Fibroblast of villous mesenchyme (primary cell): ENCODE measurements at regions not wholly inside any gene's neighbourhood (a gene's known extent, or its start where the extent isn't known, plus 50 kb on each side); places are given as distances from the start of the nearest gene placed in this dataset.

Experiments
- DNase-seq: peaks from one replicate; pipeline ENCODE4 v3.0.0-alpha.2; 2010; ENCODE audit warnings: low read depth
- H3K4me3 ChIP-seq: 2 replicates; pipeline ENCODE4 v1.5.1; 2011; ENCODE audit warnings: low read depth, mild to moderate bottlenecking, low read length
- TF ChIP-seq, protein P1 (sequence below): IDR thresholded peaks from 2 replicates; pipeline ENCODE4 v1.5.1; 2012; ENCODE audit warnings: low read depth, mild to moderate bottlenecking, low read length; ENCODE audit not compliant: insufficient read depth

DNA sequence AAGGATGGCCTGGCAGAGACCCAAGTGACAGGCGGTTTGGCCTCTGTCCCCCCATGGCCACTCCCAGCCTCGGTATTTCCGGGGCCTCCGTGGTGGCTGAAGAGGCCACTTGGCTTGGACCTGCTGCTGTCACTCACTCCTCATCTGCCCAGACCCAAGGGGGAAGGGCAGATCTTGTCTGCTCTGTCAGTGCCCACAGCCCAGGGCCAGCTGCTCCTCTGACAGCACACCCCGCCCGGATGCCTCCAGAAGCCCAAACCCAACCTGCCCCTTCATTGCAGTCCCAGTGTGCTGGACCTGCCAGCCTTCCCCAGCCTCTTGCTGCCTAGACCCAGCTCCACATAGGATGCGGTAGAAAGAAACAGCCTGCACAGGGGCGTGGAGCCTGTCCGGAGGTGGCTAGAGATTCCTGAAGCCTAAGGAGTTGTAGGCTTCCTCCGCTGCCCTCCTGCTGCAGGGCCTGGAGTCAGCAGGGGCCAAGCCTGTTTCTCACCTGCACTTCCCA, 52.0 kb downstream of the MAGEF1 start:
- DNase-seq = peak; percentile 3
- no peak overlapping the region for H3K4me3 ChIP-seq
- TF ChIP-seq, protein P1, sequence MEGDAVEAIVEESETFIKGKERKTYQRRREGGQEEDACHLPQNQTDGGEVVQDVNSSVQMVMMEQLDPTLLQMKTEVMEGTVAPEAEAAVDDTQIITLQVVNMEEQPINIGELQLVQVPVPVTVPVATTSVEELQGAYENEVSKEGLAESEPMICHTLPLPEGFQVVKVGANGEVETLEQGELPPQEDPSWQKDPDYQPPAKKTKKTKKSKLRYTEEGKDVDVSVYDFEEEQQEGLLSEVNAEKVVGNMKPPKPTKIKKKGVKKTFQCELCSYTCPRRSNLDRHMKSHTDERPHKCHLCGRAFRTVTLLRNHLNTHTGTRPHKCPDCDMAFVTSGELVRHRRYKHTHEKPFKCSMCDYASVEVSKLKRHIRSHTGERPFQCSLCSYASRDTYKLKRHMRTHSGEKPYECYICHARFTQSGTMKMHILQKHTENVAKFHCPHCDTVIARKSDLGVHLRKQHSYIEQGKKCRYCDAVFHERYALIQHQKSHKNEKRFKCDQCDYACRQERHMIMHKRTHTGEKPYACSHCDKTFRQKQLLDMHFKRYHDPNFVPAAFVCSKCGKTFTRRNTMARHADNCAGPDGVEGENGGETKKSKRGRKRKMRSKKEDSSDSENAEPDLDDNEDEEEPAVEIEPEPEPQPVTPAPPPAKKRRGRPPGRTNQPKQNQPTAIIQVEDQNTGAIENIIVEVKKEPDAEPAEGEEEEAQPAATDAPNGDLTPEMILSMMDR = no peak

DNA sequence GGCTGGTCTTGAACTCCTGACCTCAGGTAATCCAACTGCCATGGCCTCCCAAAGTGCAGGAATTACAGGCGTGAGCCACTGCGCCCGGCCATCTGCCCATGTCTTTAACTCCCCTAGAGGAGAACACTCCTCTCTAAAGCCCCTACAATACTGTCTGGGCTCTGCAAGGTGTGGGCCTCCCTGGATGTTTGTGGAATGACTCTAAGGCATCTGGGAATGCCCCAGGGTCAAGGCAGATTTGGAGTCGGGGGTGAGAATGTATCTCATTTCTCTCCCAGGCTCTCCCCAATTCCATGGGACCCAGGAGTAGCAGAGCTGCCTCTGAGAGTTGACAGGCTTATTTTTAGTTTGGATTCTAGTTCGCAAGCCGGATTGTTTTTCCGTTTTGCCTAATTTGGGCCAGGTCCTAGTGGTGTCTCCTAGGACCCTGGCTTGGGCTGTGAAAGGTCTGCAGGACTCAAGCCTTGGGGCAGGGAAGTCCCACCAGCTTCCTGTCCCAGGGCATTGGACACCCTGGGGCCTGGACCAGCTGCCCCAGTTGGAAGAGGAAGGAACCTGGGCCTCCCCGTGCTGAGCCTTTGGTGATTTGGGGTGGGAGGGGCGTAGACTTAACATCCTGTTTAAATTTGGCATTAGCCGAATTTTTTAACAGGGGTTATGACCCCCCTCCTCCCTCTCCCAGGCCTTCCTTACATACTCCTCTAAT, 53.5 kb downstream of the MAGEF1 start:
- DNase-seq = no peak
- H3K4me3 ChIP-seq = no peak overlapping the region
- TF ChIP-seq, protein P1 = no peak

DNA sequence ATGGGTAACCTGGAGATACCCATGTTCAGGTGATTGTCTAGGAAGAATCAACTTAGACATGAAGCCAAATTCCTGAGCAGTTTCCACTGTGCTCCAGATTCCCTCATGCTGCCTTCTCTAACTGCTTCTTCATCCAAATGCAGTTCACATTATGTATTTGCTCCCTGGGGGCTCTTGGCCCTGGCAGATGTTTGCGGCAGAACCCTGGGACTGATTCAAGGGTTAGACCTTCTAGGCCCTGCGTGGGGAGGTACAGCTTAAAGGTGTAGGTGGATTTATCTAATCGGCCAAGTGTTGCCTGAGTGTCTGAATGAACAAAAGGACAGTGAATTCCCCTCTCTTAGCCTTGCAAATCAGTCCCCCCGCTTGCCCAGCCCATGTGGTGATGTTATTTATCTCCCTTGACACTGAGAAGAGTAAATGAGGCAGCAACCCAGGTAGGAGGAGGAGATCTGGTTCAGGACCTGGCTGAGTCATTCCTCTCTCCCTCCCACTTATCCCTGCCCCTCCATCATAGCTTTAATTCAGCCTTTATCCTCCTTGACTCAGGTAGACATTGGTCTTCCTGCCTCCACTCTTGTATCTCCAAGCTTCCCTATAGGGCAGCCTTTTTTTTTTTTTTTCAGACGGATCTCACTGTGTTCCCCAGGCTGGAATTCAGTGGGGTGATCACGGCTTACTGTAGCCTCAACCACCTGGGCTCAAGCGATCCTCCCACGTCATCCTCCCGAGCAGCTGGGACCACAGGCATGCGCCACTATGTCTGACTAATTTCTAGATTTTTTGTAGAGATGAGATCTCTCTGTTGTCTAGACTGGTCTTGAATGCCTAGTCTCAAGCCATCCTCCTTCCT, 54.8 kb downstream of the MAGEF1 start:
- DNase-seq = peak; percentile 76
- H3K4me3 ChIP-seq = no peak overlapping the region
- TF ChIP-seq, protein P1 = no peak

DNA sequence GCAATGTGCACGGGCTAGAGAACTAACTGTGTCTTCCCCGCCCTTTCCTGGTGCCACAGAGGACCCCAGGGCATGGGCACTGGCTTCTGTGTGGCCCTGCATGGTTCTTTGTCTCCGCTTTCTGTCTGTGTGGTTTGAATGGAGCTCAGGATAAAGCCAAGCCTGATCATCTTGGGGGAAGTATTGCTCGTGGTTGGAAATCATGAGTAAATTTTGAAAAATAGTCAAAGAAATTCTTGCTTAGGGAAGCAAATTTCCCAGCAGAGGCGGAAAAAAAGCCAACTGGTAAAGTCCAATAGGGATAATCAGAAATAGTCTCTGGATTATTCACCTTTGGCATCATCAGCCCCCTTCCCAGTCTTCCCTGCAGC, 55.4 kb downstream of the MAGEF1 start:
- TF ChIP-seq, protein P1 = no peak
- H3K4me3 ChIP-seq = no peak overlapping the region
- DNase-seq = no peak

DNA sequence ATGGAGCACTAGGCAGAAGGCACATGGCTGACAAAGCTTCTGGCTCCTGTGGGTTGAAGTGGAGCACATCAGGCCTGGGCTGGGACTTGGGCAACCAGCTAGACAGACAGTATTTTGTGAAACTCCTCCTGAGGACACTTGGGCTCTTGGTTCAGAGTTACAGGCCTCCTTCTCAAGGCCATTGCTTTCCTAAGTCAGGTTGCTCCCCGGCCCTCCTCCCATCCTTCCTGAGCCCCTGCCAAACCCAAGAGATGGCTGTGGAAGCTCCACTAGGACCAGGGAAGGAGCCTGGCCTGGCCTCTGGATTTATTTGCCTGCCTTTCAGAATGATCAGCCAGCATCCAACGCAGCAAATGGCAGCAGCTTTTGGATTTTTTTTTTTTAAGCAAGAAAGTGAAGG, 56.3 kb downstream of the MAGEF1 start:
- no peak overlapping the region for H3K4me3 ChIP-seq
- TF ChIP-seq, protein P1 = no peak
- no peak for DNase-seq

DNA sequence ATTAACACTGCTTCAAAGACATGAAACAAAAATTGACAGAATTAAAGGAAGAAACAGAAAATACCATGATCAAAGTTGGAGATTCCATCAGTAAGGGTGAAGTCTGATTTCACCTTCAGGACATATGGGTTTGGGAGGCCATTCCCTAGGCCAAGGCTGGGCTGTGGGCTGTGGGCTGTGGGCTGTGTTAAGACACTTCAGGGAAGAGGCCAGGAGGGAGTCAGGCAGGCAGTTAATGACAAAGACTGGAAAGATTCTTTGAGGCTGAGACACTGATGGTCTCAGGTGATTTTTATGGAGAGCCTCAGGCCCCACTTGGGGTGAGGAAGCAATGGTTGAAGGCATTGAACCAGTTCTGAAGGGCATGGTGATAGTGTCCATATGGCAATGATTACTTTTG, 57.5 kb downstream of the MAGEF1 start:
- H3K4me3 ChIP-seq = no peak overlapping the region
- DNase-seq = no peak
- TF ChIP-seq, protein P1 = no peak
